NCI-H2081 (cell line): ENCODE measurements at regions not wholly inside any gene's neighbourhood (a gene's known extent, or its start where the extent isn't known, plus 50 kb on each side); places are given as distances from the start of the nearest gene placed in this dataset.
"Not testable (repeated sequence)": the region's sequence is repeated elsewhere in the genome, so short reads cannot be mapped to it uniquely, and the experiment has no call there.

Experiments
- DNase-seq, 2 experiments: peaks; one replicate each; lab custom pipeline; 2025; lab: John Stamatoyannopoulos, UW

DNA sequence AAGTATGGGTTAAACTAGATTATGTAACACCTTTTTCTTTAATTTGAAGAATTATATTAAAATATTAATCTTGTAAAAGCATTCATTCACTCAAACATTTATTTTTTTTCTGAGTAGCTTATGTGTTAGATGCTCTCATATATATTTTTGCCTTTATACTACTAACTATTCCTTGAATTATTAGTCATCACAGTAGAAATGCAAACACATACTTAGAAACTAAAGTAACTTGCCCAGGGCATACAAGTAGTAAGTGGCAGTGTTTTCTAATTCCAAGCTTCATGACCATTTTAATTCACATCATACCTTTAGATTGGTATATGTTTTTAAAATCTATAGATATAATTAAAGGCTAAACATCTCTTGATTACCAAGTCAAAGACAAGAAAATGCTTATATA, 1271.0 kb downstream of the BRINP3 start:
- no peak for DNase-seq

DNA sequence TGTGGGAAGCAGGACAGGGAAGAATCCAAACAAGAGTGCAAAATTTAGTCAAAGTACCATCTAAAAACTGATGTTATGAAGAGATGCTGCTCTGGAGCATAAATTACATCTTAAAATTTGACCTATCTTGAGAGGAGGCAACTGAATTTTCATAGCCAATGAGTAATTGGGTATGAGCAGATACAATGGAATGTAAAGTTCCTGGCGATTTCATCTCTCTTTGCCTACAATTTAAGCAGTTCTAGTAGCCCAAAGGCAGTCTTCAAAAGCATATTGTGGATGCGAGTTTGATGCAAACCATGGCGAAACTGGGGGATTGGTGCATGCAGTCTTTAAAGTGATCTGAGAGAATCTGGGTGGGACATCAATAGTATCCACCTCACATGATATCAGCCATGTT, 1265.9 kb downstream of the BRINP3 start:
- no peak for DNase-seq

DNA sequence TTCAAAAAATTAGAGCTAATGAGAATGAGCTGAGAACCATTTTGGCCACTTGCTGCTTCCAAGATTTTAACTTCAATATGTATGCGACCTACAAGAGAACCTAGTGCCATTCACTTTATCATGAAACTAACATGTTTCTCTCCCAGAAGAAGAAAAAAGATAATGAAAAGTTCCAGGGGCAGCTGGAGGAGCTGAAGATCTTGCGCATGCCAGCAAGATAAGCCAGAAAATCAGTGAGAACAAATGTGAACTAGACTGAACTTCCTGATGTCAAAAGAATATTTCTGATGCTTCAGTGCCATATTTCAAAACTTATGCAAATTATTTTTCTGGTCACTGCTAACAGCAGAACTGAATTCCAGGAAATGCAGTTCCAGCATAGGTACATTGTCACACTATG, 1265.1 kb downstream of the BRINP3 start:
- DNase-seq, result no peak

DNA sequence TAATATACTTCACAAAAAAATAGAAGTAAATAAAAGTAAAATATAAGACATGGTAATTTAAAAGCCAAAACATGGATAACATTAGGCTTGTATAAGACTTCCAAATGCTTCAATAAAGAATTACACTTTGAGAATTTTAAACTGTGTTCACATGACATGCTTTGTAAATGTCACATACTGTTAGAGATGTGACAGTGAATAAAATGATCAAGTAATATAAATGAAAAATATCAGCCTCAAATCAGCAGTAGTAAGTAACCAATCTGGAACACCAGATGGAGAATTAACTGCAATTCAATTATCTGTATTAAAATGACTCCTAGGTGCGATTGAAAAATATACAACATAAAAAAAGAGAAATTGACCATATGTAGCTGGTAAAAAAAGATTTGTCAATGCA, 1260.8 kb downstream of the BRINP3 start:
- DNase-seq, result no peak

DNA sequence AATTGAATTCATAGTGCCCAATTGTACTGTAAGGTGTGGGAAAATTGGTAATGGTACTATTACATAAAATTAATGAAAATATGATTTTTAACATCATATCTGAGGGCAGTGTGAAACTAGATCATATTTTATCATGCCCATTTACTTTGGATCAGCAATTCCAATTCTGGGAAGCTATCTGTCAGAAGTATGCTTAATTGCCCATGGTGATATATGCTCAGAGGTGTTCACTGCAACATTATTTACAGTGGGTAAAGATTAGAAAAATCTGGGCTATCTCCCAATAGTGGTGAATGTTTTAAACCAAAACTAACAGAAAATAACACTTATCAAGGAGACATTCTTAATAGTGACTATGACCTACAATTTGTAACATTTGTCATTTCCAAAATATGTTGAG, 1260.0 kb downstream of the BRINP3 start:
- peak in 1 of 2 experiments; percentile 17 for DNase-seq

DNA sequence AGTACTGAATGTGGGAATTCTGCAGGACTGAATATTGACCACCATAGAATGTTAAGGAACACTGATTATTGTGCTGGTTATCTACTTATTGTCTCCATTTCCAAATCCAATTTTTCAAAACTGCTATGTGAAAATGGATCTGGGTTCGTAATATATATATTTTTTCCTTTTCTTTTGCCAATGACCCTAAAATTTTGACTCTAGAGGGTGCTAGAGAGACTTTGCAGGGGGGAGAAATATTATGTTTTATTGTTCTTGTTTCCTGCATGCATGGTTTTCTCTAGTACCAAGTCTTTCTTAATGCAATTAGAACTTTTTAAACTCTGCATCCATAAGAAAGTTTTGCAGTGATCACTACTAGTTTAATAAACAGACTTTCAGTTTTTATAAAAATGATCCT, 1256.9 kb downstream of the BRINP3 start:
- peak; percentile 2 to 4 for DNase-seq

DNA sequence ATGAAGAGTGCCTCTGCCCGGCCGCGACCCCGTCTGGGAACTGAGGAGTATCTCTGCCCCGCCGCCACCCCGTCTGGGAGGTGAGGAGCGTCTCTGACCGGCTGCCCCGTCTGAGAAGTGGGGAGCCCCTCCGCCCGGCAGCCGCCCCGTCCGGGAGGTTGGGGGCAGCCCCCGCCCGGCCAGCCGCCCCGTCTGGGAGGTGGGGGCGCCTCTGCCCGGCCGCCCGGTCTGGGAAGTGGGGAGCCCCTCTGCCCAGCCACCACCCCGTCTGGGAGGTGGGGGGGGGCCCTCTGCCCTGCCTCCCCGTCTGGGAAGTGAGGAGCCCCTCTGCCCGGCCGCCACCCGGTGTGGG, 1251.9 kb downstream of the BRINP3 start:
- not testable (repeated sequence) for DNase-seq

DNA sequence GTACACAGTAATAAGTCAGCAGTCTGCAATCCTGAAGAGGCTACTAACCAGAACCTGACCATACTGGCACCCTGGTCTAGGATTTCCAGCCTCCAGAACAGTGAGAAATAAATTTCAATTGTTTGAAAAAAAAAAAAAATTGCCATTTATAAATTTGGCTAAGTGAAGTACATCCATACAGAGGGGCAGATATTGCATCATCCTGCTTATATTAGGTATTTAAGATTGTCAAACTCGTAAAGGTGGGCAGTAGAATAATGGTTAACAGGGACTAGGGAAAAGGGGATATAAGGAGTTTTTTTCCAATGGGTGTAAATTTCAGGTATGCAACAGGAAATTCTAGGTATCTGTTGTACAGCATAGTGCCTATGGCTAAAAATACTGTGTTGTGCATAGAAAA, 1250.9 kb downstream of the BRINP3 start:
- DNase-seq, result no peak

DNA sequence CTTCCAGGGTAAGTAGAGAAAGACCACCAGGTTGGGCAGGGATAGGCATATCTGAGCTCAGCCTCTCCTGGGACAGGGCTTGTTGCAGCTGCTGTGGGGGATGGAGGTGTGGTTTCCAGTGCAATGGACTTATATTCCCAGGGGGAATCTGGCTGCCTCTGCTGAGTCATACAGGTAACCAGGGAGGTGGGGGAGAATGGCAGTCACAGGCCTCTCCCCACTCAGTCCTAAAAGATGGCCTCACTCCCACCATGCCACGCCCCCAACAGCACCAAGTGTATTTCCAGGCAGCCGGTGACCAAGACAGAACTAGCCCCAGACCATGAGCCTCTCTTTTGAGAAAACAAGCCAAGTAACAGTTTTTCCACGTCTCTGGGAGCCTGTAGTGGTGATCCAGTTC, 1240.7 kb downstream of the BRINP3 start:
- no peak for DNase-seq

DNA sequence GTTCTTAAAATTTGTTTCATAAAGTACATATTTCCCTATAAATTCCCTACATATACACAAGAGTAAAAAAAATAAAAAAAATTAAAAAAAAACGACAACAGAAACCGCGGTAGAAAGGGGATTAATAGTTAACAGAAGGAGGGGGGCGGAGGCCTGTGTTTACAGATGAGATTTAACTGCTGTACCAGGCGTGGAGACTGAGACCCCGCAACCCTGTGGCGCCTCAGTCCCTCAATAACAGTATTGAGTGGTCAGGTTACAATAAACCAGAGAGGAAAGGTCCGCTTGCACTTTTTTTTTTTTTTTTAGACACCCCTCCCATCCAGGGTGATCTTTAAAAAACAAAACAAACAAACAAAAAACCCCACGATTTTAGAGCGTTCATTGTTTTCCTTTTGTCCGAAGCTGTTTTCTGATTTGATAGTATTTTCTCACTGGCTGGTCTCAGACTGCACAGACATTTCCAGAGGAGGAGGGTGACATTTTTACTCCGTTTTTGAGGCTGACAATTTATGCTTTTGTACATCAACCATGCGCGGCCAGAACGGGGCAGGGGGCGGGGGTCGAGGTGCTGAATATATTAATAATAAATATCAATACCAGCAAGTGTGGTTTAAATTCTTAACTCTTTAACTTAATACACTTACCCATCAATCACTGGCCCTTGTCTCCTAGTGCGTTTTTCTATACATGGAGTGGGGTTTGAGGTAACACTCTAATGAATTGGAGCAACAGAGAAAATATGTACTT, 1223.9 kb downstream of the BRINP3 start:
- no peak for DNase-seq

DNA sequence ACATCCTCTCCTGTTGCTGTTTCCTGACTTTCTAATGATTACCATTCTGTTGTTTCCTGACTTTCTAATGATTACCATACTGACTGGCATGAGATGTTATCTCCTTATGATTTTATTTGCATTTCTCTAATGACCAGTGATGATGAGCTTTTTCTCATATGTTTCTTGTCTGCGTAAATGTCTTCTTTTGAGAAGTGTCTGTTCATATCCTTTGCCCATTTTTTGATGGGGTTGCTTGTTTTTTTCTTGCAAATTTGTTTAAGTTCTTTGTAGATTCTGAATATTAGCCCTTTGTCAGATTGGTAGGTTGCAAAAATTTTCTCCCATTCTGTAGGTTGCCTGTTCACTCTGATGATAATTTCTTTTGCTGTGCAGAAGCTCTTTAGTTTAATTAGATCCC, 1216.5 kb downstream of the BRINP3 start:
- DNase-seq, result not testable (repeated sequence)

DNA sequence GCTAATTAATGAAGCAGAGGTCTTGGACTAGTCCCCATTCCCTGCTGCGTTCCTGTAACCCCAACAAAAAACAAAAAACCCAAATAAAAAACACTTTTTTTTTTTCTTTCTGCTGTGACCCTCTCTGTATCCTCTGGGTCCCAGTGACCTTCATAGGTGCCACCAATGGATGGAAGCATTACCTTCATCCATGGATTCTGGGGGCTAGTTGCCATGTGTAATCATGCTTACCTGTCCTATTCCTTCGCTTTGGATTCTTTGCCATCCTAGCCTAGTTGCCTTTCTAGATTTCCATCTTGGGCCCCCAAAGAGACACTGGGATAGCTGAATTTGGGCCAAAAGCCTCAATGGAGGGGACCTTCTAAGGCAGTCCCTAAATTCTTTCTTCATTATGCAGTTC, 1208.7 kb downstream of the BRINP3 start:
- peak; percentile 6 to 23 for DNase-seq

DNA sequence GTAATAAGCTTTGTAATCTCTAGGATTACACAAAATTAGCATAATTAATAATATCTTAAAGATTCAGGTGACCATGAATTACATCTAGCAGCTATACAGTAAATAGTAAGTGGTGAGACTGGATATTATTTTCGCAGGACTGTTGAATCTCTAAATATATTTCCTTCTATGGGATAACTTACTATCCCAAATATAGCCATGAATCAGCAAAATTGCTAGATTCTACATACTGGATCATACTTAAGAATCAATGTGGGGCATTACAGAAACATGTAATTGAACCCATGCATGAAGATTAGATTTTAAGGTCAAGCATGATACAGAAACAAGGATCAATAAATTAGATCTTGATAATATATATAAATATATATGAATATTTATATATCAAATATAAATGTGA, 1203.4 kb downstream of the BRINP3 start:
- DNase-seq, result no peak

DNA sequence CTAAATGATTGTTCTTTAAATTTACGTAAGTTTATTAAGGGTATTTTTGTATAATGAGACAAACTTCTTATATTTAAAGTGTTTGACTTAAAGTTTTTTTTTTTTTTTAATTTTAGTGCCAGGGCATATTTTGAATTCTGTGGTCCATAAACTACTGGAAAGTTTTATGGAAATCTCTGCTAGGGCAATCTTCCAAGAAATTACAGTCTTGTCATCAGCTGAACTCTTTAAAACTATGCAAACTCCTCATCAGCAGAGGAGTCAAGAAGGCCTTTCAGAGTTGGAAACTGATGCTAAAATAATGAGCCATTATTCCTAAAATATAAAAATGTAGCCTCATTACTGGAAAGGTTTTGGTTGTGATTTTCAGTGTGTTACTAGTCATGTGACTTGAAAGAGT, 1201.9 kb downstream of the BRINP3 start:
- DNase-seq, result no peak

DNA sequence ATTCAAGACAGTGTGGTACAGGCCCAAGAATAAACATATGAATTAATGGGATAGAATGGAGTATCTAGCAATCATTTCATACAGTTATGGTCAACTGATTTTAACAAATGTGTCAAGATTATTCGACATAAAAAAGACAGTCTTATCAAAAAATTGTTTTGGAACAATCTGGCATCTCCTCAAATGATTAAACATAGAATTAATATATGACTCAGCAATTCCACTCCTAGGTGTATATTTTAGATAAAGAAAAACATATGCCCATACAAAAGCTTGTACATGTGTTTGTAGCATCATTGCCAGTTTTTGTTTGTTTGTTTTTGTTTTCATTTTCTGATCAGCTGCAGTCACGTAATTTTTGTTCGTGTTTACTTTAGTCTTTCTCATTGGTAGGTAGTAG, 1188.3 kb downstream of the BRINP3 start:
- DNase-seq, result no peak

DNA sequence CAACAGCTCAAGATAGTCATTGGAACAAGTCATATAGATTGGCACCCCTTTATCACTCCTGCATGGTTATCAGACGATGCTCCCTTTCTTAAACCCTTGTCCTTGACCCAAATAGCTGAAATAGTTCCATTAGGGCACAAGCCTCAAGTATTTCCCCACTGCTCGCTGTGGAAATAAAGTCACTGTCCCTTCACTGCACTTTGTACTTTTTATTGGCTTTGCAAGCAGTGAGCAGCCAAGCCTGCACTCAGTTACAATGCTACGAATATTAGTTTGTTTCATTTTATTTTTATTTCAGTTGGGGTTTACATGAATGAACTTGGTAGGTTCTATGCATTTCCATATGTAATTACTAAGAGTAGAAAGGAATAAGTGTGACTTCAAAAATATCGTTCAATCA, 1176.4 kb downstream of the BRINP3 start:
- no peak for DNase-seq

DNA sequence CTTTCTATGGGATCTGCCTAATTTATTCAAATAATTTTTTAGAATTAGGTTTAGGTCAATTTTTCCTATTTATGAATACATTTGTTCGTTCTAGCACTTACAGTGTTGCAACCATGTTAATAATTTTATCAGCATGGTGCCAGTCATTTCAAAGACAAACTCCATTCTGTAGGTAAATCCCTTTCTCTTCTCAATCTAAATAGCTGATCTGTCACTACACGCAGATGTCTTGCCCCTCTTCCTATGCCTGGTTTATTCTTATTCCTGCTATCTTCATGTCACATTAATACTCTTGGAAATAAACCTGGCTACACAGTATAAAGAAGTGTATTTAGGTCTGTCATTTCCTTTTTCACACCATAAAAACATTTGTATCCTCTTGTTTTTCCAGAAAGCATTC, 1172.4 kb downstream of the BRINP3 start:
- DNase-seq, result no peak

DNA sequence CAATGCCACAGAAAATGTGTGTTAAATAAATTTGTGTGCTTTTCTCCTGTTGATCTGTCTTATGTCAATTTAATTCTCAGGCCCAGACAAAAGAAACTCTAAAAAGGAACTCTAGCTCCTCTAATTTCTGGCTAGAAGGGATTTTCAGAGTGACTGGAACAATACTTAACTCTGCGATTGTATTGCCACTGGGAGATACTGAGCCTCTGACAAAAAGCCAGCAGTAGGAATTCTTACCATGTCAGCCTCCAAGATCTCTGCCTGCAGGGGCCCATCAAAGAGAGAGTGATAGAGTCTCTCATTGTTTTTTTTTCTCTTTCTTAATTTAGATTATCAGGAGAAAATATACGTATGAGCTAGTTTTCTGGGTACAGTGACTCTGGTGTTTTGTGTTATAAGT, 1165.7 kb downstream of the BRINP3 start:
- DNase-seq, result no peak

DNA sequence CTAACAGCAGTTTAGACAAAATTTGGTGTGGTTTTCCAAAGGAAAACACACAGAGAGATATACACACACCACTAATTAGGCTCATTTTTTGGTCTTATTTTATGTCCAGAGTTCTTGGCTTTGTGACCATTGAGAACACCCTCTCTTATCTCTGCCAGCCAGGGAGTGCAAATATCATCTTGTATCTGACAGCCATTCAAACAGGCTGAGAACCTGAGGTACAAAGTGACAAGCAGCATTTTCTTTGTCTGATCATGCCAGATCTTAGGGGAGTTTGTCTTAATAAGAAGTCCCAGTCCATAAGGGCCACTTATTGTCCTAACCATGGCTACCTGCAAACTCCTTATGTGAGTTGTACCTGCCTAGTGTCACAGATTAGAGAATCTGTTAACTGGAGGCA, 1165.2 kb downstream of the BRINP3 start:
- DNase-seq, result no peak

DNA sequence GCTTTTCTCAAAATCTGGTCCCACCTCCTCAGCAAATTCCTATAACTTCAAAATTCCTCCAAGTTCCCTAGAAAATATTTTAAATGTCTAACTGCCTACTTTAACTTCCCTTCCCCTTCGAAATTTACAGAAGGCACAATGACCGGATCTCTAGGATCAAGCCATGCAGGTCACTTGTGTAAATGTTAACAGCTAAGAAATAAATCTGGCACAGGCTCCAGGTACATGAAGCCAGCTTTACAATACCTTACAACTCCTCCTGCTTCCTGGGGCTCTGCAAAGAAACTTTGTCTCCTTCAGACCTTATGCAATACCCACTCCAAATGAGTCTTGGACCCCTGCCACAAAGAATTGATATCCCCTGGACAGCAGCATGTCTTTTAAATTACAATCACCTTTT, 1164.2 kb downstream of the BRINP3 start:
- no peak for DNase-seq

DNA sequence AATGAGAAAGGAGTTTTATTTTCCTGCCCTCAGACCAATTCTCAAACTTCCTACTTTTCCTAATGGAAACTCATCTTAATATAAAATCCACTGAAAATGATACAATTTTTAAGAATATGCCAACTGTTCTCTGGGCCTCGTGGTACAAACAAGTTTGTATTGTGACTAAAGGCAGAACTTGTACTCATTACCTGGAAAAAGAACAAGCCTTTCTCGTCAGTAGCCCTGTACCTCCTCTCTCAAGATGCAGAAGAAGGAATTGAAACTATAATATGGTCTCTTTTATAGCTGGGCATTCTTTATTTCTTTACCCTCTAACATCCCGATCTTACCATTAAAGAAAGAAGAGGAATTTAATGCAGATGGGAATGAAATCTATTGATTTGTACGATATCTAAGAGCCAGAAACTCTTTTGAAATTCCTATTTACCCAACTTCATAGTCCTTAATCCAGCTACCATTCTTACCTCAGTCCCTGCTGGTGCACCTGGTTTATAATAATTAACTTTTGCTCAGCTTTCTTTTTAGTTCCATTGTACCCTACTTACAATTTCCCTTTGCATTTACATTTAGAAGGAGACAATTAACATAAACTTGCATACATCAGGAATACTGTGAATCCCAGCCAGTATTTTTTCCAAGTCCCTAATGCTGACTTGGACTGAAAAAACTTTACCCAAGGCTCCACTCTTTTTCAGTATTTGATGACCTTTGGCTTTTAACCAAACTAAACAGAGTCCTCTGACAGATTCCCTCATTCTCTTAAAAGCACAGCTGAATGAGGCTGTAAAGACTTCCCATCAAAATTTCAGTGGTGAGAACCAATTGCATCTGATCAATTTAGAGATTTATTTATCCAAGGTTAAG, 1162.4 kb downstream of the BRINP3 start:
- no peak for DNase-seq

DNA sequence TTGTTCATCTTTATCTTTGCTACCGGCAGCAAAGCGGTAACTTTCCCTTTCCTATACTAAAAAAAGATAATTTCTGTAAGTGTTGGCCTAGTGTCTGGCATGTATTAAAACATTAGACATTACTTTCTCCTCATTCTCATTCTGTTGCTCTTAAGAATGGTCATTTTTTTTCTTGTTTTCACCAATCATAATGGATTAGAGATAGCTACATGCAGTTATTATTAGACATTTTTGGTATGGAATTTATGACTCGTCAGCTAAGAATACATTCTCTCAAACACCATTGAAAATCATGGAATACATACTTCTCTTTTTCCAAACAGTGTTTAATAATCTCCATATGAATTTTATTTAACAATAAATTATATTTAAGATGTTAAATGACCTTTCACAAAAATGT, 1154.6 kb downstream of the BRINP3 start:
- no peak for DNase-seq

DNA sequence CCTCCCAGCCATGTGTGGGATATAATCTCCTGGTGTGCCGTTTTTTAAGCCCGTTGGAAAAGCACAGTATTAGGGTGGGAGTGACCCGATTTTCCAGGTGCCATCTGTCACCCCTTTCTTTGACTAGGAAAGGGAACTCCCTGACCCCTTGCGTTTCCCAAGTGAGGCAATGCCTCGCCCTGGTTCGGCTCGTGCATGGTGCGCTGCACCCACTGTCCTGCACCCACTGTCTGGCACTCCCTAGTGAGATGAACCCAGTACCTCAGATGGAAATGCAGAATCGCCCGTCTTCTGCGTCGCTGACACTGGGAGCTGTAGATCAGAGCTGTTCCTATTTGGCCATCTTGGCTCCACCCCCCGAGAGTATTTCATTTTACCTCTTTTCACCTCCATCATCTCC, 1146.6 kb downstream of the BRINP3 start:
- DNase-seq, result not testable (repeated sequence)
